GM18517 (cell line): ENCODE measurements at regions not wholly inside any gene's neighbourhood (a gene's known extent, or its start where the extent isn't known, plus 50 kb on each side); places are given as distances from the start of the nearest gene placed in this dataset.

Experiments used
- ATAC-seq: cut with Tn5 transposase; IDR thresholded peaks from one replicate; pipeline ENCODE4 v1.9.1; 2021; ENCODE audit warnings: mild to moderate bottlenecking, moderate library complexity; ENCODE audit not compliant: unreplicated experiment

DNA sequence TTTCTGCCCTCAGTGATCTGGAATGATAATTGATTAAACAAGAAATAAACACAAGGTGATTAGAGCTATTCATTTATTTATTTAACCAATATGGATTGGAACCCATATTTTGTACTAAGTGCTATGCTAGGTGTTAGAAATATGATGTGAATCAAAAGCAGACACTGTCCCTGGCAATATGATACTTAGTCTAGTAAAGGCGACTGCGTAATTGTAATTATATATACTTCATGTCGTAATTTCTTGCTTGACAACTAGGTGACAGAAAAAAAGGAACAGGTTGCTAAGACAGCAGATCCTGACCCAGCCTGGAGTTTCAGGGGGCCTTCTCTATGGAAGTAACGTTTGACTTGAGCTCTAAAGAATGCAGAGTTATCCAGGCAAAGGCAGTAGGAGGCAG, 236.5 kb upstream of the F9 start:
- no peak for ATAC-seq

DNA sequence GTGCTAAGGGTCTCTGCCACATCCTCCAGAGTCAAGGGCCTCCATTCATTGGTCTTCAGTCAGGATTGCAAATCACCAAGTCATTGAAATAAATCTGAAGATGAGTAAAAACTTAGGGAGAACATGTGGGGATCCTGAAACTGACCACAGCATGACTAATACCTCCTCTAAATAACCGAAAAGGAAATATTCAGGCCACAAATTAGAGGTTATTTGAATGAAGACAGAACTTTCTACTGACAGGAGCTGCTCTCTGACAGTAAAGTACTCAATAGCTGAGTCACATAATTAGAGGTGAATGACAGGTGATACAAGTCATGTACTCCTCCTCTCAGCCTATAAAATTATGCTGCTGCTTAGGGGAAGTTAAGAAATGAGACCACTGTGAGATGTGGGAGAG, 240.2 kb upstream of the F9 start:
- ATAC-seq: no peak

DNA sequence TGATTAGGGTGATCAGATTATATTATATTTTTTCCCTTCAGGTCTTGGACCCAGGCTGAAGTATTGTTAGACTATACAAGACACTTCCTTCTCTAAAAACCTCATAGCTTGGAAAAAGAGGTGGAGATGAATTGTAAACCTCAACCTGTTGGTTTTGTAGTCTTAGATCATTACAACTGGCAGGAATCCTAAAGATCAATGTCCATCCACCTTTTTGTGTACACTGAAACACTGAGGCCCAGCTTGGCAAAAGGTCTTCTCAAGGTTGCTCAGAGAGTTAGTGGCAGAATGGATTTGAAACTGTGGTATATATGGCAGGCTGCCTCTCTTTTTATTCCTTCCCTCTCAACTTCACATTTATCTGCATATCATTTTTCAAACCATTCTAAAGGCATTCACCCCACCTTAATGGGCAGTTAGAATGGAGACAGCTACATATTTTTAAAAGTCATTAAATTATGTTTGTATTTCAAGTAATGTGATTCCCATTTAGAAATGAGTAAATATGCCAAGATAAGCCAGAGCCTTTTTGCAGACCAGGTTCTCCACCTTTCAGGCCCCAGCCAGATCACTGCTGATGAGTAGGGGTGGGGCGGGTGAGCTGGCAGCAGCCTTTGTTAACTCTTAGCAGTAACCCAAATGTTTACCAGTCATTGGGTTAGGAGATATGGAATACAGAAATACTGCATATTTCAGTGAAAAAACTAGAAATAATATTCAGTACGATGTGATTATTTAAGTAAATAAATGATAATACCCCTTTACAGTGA, 243.2 kb upstream of the F9 start:
- ATAC-seq: no peak

DNA sequence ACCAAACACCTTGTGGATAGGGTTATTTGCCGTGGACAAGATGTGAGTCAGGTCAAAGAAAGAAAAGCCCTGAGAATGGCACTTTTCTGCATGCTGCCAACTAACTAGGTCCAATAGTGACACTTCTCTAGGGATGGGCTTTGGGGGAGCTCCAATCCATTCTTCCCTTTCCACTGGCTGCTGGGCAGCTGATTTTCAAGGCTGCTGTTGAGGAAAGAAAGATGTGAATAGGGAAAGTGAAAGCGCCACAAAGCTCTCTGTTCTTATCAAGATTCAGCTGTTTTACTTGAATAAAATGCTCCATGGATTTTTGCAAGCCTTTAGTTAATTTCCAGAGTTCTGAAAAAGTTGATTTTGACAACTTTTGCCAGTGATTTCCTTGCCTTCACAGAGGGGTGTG, 244.2 kb upstream of the F9 start:
- ATAC-seq: no peak

DNA sequence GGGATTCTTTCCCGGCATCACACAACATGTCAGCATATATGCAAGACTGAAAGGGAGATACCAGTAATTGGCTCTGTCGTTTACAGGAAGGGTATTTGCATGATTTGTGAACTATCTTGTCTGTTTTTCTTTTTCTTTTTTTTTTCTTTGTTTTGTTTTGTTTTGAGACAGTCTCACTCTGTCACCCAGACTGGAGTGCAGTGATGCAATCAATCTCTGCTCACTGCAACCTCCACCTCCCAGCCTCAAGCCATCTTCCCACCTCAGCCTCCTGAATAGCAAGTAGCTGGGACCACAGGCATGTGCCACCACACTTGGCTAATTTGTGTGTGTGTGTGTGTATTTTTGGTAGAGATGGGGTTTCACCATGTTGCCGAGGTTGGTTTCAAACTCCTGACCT, 262.7 kb upstream of the F9 start:
- no peak for ATAC-seq

DNA sequence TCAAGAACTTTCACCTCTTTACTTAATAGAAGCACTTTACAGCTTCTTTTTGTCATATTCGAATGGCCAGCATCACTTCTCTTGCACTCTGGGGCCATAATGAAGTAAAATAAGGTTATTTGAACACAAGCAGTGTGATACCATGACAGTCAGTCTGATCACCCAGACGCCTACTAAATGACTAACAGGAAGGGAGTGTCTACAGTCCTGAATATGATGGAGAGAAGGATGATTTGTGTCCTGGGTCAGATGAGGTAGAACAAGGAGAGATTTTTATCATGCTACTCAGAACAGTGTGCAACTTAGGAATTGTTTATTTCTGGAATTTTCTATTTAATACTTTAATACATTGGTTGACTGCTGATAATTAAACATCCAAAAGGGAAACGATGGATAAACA, 284.2 kb upstream of the F9 start:
- no peak for ATAC-seq

DNA sequence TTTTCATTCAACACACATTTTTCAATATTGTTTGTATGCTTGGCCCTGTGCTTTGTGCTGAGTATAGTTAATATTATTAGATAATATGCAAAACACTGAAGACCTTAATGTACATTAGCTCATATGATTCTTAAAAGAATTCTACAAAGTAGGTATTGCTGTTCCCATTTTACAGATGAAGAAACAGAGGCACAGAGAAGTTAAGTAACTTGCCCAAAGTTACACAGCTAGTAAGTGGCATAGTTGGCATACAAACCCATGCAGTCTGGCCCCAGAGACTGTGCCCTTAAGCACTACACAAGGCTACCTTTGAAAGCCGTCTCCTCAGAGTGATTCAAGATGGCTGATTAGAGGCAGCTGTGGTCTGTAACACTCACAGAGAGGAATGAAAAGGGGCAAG, 293.4 kb upstream of the F9 start:
- no peak for ATAC-seq

DNA sequence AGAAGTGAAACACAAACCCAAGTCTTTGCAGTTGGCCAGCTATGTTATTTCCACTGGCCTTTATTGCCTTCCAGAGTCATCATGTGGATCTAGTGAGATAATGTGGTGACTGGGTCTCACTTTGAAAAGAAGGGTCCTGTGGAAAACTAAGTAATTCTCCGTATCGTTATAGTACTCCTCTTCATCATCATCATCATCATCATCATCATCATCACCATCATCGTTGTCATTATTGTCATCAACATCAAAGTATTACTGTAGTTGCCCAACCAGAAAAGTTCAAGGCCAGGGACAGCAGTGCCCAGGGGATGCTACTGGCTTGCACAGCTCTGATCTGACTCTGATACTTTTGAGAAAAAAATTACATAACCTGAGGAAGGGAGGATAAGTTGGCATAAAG, 295.6 kb upstream of the F9 start:
- no peak for ATAC-seq

DNA sequence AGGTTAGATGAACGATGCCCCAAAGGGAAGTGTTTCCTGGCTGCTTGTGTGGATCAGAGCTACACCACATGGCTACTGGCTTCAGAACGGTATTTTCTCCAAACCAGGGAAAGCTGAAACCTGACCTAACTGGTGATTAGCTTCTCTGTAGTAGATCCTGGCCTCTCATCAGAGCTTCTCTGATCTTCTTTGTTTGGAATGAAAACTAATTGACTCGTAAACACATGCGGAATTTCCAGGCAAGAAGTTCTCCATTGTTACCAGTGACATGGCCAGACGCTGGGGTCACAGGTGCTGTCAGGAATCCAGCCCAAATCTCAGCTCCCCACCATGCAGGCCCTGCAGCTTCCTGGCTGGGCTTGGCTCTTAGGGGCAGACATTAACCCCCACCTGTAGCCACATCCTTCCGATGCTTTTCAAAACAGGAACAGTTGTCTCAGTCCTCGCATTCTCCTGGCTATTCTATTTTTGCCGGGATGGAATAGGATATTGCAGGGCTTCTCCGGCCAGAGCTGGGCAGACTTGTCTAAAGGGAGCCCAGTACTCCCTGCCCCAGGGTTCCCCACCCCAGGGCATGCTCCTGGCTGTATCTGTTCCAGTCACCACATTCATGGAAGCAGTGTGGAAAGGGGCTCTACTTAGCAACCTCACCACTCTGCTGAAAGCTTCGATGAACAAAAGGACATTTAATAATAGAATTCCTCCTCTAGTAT, 305.4 kb upstream of the F9 start:
- no peak for ATAC-seq

DNA sequence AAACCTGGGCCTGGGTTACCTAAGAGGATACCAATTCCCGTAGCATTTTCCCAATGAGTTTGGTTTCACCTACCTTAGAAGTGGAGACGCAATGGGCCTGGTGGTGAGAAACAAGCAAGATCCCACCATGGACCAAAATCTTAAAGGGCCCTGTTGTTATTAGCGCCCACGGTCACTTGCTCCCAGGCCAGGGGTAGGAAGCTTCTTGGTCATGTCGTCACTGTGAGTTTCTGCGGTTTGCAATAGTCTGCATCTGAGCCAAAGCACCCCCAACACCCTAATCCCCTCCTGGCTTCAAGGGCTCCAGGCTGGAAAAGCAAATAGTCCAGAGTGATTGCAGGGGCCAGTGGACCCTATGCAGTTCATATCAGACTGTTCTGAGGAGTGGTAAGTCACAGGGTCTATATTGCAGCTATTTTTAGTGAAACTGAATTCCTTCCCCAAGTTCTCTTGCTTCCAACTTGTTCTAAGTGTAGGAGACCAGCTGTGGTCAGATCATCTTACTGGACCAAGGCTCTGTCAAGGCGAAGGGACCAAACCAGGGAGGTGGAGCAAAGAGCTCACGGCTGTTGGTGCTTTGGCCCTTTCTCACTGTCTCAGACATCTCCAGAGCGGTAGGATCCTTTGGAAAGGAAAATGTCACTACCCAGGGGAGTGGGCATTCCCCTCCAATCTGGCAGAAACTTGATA, 307.9 kb upstream of the F9 start:
- no peak for ATAC-seq

DNA sequence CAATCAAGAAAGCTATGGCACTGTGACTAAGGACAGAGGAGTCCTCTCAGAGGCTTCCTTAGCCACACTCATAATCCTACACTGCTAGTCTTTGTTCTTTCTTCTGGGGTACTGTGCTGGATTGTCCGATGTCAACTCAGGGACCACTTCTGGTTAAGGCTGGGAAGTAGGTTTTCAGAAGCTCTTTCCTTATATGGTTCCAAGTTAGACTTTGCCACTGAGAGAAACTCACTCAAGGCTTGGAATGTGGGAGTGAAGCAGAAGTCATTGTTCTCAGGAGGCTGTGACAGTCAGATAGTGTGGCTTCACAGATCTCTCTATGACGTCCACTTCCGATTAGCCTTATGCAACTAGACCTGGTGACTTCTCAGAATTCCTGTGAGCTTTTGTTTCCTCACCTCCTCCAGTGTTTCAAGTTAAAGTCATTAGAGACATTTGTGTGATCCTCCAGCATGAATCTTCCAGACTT, 317.3 kb upstream of the F9 start:
- ATAC-seq: no peak

DNA sequence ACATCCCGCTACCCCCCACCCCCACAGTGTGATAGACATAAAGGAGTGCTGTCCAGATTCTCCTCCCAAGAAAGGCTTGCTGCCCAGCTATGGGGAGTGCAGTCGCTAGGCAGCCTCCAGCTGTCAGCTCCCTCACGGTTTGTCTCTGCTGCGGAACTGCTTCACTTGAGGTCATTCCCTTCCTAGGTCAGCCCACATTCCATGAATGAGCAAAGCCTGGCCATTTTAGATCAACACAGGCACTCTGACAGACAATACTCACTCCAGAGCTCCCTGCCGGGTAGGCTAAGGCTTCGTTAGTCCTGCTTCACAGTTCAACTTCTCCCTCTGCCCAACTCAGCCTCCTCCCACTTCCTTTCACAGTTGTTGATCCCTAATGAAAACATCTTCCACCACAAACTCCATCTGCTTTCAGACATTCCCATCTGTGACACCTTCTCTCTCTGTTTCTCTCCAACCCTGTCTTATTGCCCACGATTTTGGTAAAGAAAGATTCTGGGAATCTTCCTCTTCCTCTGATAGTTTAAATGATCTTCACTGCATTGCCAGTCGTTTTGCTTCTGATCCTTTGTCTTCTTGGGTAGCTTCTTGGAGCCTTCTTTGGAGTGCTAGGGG, 318.9 kb upstream of the F9 start:
- ATAC-seq: no peak

DNA sequence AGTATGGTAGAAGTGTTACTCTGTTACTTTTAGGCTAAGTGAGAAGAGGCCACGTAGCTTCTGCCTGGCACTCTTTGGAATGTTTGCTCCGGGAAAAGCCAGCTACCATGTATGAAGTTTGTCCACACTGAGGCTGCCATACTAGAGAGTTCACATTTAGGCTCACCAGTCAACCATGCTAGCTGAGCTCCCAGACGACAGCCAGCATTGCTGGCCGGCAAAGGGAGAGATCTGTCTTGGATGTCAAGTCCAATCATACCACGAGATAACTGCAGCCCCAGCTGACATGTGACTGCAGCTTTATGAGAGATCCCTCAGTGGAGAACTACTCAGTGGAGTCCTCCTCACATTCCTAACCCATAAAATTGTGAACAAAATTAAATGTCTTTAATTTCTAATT, 321.2 kb upstream of the F9 start:
- no peak for ATAC-seq

DNA sequence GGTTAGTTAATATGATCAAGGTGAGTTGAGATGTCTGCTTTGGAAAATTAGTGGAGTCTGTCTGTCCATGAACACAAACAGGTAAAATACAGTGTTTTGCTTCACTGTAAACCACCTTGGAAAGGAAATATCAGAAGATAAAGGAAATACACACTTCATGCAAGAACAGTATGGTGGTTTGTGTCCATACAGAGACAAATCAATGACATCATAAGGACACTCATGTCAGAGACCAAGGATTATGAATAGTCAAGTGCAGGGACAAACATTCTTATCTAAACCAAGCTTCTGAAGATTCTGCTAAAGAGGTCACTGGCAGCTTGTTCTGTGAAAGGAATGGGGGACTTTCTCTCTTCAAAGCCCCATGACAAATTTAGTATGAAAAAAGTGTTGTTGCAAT, 322.9 kb upstream of the F9 start:
- ATAC-seq: no peak

DNA sequence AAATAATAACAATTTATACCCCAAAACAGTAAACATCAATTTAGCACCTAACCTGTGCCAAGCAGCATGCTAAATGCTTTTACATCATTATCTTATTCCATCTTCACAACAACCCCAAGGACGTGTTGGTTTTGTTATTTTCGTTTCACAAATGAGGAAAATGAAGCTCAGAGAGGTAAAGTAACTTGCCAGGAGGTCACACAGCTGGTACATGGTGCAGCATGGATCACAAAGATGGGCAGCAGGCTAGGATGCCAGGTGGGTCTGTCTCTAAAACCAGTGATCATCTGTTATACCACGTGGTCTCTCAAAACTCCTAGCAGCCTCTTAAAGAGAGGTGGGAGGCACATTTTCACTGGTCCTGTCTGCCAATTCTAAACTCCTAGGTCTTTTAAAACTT, 323.6 kb upstream of the F9 start:
- ATAC-seq: no peak

DNA sequence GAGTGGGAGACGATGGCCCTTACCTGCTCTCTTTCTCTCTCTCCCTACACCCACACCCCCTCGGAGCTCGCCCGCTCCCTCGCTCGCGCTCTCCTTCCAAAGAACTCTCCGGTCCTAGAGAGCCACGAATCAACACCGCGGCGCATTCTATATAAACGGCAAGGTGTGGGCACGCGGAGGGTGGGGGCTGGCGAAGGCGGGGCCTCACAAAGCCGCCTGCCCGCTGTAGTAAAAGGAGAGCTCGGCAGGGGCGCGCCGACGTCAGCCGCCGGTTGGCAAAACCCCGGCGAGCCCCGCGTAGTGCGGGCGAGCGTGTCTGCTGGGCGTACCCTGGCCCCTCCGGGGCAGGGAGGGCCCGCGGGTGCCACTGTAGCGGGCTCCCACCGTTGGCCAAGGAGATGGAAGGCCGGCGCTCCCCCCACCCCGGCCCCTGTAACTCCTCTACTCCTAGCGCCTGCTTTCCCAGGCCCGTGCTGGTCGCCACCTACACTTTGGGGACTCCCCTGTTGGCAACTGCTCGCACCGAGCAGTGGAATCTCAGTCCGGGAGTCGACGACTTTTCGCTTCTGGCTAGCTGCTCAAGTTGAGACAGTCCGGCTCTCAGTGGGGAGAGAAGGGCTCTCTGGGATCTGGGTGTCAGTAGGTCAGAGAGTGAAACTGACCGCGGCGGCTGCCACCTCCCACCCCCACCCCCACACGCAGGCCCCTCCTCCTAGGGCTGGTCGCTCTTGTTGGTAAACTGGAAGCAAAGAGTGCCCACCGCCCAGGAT, 325.5 kb upstream of the F9 start:
- no peak for ATAC-seq

DNA sequence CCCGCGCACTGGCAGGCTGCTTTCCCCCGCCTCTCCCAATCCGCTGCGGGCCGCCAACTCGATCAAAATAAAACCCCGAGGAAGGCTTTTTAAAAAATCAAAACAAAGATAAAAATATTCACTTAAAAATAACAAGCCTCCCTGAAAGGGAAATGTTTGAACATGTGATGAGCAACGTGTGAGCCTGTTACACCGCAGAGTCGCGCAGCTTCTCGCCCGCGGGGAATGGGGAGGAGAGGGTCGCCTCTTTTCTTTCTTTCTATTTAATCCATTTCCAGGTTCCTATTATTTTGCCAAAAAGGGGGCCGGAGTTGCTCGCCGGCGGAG, 326.0 kb upstream of the F9 start:
- no peak for ATAC-seq

DNA sequence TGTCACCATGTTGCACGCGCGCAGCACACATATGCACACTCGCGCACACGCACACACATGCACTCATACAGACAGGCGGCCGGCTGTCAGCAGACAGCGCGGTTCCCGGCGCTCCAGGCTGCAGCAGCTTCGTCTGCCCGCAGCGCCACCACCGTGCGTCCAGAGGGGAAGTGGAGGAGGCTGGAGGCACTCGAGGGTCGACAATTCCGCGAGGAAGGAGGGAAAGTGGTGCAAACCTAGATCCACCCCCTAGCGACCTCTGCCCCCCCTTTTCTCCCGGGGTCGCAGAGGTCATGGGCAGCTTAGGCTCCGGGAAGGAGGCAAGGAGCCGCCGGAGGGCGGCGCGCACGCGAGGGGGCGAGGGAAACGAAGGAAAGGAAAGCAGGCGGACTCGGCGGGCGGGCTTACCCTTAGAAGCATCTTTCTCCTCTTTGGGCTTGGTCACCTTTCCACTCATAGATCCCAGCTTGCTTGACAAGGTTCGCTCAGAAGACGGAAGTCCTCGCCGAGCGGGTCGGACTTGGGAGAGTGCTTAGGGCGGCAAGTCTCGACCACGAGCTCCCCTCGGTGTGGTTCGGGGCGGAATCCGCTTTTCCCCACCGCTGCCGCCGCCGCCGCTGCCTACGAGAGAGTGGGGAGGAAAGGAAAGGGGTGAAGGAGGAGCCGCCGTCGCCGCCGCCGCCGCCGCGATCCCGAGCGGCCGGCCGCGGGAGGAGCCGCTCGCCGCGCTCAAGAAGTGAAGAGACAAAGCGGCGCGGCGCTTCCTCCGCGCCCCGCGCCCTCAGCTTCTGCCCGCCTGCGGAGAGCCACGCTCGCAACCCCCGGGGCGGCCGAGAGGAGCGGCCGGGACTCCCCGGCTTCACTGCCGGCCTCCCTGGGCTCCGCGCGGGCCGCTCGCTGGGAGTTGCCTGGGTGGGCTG, 326.6 kb upstream of the F9 start:
- ATAC-seq: no peak

DNA sequence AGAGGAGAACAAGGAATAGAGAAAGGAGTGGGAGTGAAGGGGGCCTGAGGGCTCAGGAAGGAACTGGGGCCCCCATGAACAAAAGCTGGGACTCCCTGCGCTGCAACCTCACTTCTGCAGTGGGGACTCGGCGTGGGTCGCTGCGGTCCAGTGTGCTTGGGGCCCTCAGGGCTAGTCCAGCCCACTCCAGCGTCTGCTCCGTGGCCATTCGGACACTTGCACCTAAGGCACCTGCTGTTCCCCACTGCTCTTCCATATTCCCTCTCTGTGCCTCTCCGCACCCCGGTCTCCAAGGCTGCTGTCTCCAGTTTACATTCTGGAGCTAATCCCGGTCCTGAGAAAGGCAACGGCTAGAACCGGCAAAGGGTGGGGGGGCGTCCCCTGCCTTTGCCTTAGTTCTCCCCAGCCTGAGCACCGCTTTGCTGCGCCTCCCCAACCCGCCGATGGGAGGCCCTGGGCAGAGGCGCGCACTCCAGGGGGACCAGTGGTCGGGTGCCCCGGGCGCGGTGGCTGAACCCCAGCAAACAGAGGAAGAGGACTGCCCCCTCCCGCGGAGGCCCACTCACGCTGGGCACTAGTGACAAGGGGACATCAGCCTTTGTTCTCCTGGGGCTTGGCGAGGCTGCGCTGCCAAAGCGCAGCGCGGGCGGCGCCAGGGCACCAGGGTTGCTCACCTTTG, 327.7 kb upstream of the F9 start:
- no peak for ATAC-seq
